Karpas-422 (cell line): ENCODE measurements at regions not wholly inside any gene's neighbourhood (a gene's known extent, or its start where the extent isn't known, plus 50 kb on each side); places are given as distances from the start of the nearest gene placed in this dataset.

Experiments
- DNase-seq: peaks from one replicate; pipeline ENCODE4 v3.0.0-alpha.2; 2015
- H2AFZ ChIP-seq: fragments of 200-600 bp; sonication (generic); 2 replicates; pipeline ENCODE4 v1.6.1; 2014; ENCODE audit warnings: antibody characterized with exemption, low read length, mixed read lengths
- H3K27ac ChIP-seq: fragments of 200-600 bp; sonication (generic); 2 replicates; pipeline ENCODE4 v1.5.1; 2014; ENCODE audit warnings: mild to moderate bottlenecking, low read length, moderate library complexity
- H3K27me3 ChIP-seq: fragments of 200-600 bp; sonication (generic); 2 replicates; pipeline ENCODE4 v1.6.1; 2014; ENCODE audit warnings: low read length, mixed read lengths
- H3K36me3 ChIP-seq: fragments of 200-600 bp; sonication (generic); 2 replicates; pipeline ENCODE4 v1.6.1; 2014; ENCODE audit warnings: low read length, mixed read lengths; ENCODE audit not compliant: insufficient read depth
- H3K4me1 ChIP-seq: fragments of 200-600 bp; sonication (generic); 2 replicates; pipeline ENCODE4 v1.6.1; 2014; ENCODE audit warnings: mild to moderate bottlenecking, low read length, mixed read lengths
- H3K4me2 ChIP-seq: fragments of 200-600 bp; sonication (generic); 2 replicates; pipeline ENCODE4 v1.6.1; 2014; ENCODE audit warnings: low read length, low read depth, mild to moderate bottlenecking; ENCODE audit not compliant: poor library complexity, severe bottlenecking
- H3K4me3 ChIP-seq: fragments of 200-600 bp; sonication (generic); 2 replicates; pipeline ENCODE4 v1.5.1; 2014; ENCODE audit warnings: mild to moderate bottlenecking, antibody characterized with exemption, low read length, mixed read lengths
- H3K79me2 ChIP-seq: fragments of 200-600 bp; sonication (generic); 2 replicates; pipeline ENCODE4 v1.6.1; 2014; ENCODE audit warnings: mild to moderate bottlenecking, low read length, mixed read lengths
- H3K9ac ChIP-seq: fragments of 200-600 bp; sonication (generic); 2 replicates; pipeline ENCODE4 v1.6.0; 2014; ENCODE audit warnings: low read length
- H3K9me2 ChIP-seq: fragments of 200-600 bp; sonication (generic), shearing (Covaris generic); replicated peaks from 2 replicates; pipeline ENCODE4 v1.6.0; 2014; ENCODE audit warnings: mild to moderate bottlenecking, low read length, moderate library complexity; ENCODE audit not compliant: insufficient read depth
- H3K9me3 ChIP-seq: fragments of 300-700, 200-600 bp; sonication (generic); 2 replicates; pipeline ENCODE4 v1.6.1; 2014; ENCODE audit warnings: low read length, mixed read lengths
- H4K20me1 ChIP-seq: fragments of 200-600 bp; sonication (generic); 2 replicates; pipeline ENCODE4 v1.6.1; 2014; ENCODE audit warnings: mild to moderate bottlenecking, antibody characterized with exemption, low read length, low read depth; ENCODE audit not compliant: insufficient read depth

- no peaks in the 10 kb centered on the region for H3K9me3 ChIP-seq
- no peak overlapping the region for H3K4me3 ChIP-seq
- no peak overlapping the region for H3K9ac ChIP-seq
- no peaks in the 10 kb centered on the region for H3K36me3 ChIP-seq
- H3K79me2 ChIP-seq: no peaks in the 10 kb centered on the region
- no peak for DNase-seq
- no peak overlapping the region for H3K4me2 ChIP-seq
- H3K27ac ChIP-seq: no peak overlapping the region
- no peak overlapping the region for H2AFZ ChIP-seq
- H3K9me2 ChIP-seq: no peaks in the 10 kb centered on the region
- peaks cover 4% of the 10 kb centered on the region; the same call in 1 of the 2 replicates for H3K27me3 ChIP-seq
- peaks cover 8% of the 10 kb centered on the region for H3K4me1 ChIP-seq
- H4K20me1 ChIP-seq: peaks cover 85% of the 10 kb centered on the region
Measured at GRCh38 chr2:134146620-134147019, 107.3 kb upstream of the MGAT5 start.

GRCh38 chr2:134148172-134148571 lies 105.7 kb upstream of the MGAT5 start:
- Histone ChIP-seq H3K4me2 (no peak overlapping the region), H3K36me3 (no peaks in the 10 kb centered on the region), H2AFZ (no peak overlapping the region), H3K4me3 (no peak overlapping the region), H3K27ac (no peak overlapping the region), H3K9me3 (no peaks in the 10 kb centered on the region), H3K9me2 (no peaks in the 10 kb centered on the region; the same call in 1 of the 2 replicates), H3K9ac (no peak overlapping the region), H3K4me1 (peaks cover 19% of the 10 kb centered on the region), H4K20me1 (peaks cover 69% of the 10 kb centered on the region), H3K79me2 (no peaks in the 10 kb centered on the region), H3K27me3 (peaks cover 4% of the 10 kb centered on the region; the same call in 1 of the 2 replicates)
- no peak for DNase-seq

- Histone ChIP-seq H3K27me3 (peaks cover 6% of the 10 kb centered on the region; the same call in 1 of the 2 replicates), H3K4me3 (no peak overlapping the region), H3K27ac (no peak overlapping the region), H3K9ac (no peak overlapping the region), H3K9me2 (no peaks in the 10 kb centered on the region; the same call in 1 of the 2 replicates), H3K4me2 (no peak overlapping the region), H3K79me2 (no peaks in the 10 kb centered on the region), H4K20me1 (peaks cover 70% of the 10 kb centered on the region), H3K9me3 (no peaks in the 10 kb centered on the region), H2AFZ (no peak overlapping the region), H3K36me3 (no peaks in the 10 kb centered on the region), H3K4me1 (peaks cover 21% of the 10 kb centered on the region)
- no peak for DNase-seq
Measured at GRCh38 chr2:134148843-134149472, 104.9 kb upstream of the MGAT5 start.

- peaks cover 70% of the 10 kb centered on the region for H4K20me1 ChIP-seq
- H3K4me2 ChIP-seq: no peak overlapping the region
Measured at GRCh38 chr2:134149904-134150303, 104.0 kb upstream of the MGAT5 start.

GRCh38 chr2:134150760-134151159 lies 103.1 kb upstream of the MGAT5 start:
- Histone ChIP-seq H3K27me3 (peaks cover 6% of the 10 kb centered on the region; the same call in 1 of the 2 replicates), H3K4me1 (peaks cover 32% of the 10 kb centered on the region), H4K20me1 (peaks cover 69% of the 10 kb centered on the region), H3K9me2 (no peaks in the 10 kb centered on the region; the same call in 1 of the 2 replicates), H3K79me2 (no peaks in the 10 kb centered on the region), H3K4me2 (no peak overlapping the region), H3K4me3 (no peak overlapping the region), H2AFZ (no peak overlapping the region), H3K36me3 (no peaks in the 10 kb centered on the region), H3K9ac (no peak overlapping the region), H3K27ac (peak overlapping the region; percentile 67; the same call in 1 of the 2 replicates), H3K9me3 (no peaks in the 10 kb centered on the region)
- DNase-seq: peak; percentile 54

More at GRCh38 chr2:134149904-134150303, 104.0 kb upstream of the MGAT5 start:
- no peaks in the 10 kb centered on the region for H3K36me3 ChIP-seq
- no peaks in the 10 kb centered on the region for H3K79me2 ChIP-seq
- peaks cover 6% of the 10 kb centered on the region; the same call in 1 of the 2 replicates for H3K27me3 ChIP-seq
- H3K9me3 ChIP-seq: no peaks in the 10 kb centered on the region
- H2AFZ ChIP-seq: no peak overlapping the region
- no peak overlapping the region for H3K27ac ChIP-seq
- H3K4me3 ChIP-seq: no peak overlapping the region
- H3K9ac ChIP-seq: no peak overlapping the region
- DNase-seq: no peak
- H3K9me2 ChIP-seq: no peaks in the 10 kb centered on the region; the same call in 1 of the 2 replicates
- H3K4me1 ChIP-seq: peaks cover 26% of the 10 kb centered on the region

GRCh38 chr2:134152045-134153010 lies 101.5 kb upstream of the MGAT5 start:
- no peaks in the 10 kb centered on the region for H3K9me3 ChIP-seq
- H3K27me3 ChIP-seq: peaks cover 6% of the 10 kb centered on the region; the same call in 1 of the 2 replicates
- H3K9ac ChIP-seq: no peak overlapping the region
- no peaks in the 10 kb centered on the region for H3K36me3 ChIP-seq
- H3K4me2 ChIP-seq: no peak overlapping the region
- H3K4me3 ChIP-seq: no peak overlapping the region
- no peaks in the 10 kb centered on the region for H3K79me2 ChIP-seq
- peaks cover 64% of the 10 kb centered on the region for H4K20me1 ChIP-seq
- DNase-seq: peak; percentile 80
- H2AFZ ChIP-seq: no peak overlapping the region
- H3K4me1 ChIP-seq: peaks cover 32% of the 10 kb centered on the region
- no peaks in the 10 kb centered on the region; the same call in 1 of the 2 replicates for H3K9me2 ChIP-seq
- peak overlapping the region; percentile 67 for H3K27ac ChIP-seq

- H4K20me1 ChIP-seq: peaks cover 63% of the 10 kb centered on the region
- no peak overlapping the region for H3K27ac ChIP-seq
- H3K4me2 ChIP-seq: no peak overlapping the region
- no peaks in the 10 kb centered on the region for H3K79me2 ChIP-seq
- no peak for DNase-seq
- H3K4me3 ChIP-seq: no peak overlapping the region
- peaks cover 32% of the 10 kb centered on the region for H3K4me1 ChIP-seq
- peaks cover 6% of the 10 kb centered on the region; the same call in 1 of the 2 replicates for H3K27me3 ChIP-seq
- no peaks in the 10 kb centered on the region for H3K36me3 ChIP-seq
- H3K9me2 ChIP-seq: no peaks in the 10 kb centered on the region; the same call in 1 of the 2 replicates
- H2AFZ ChIP-seq: no peak overlapping the region
- no peaks in the 10 kb centered on the region for H3K9me3 ChIP-seq
- H3K9ac ChIP-seq: no peak overlapping the region
Measured at GRCh38 chr2:134153294-134153880, 100.5 kb upstream of the MGAT5 start.
